ENCODE measurements at regions not wholly inside any gene's neighbourhood (a gene's known extent, or its start where the extent isn't known, plus 50 kb on each side); places are given as distances from the start of the nearest gene placed in this dataset.

GRCh38 chr4:176002007-176002613 lies 63.5 kb upstream of the WDR17 start:
- DNase-seq: no peak
- Histone ChIP-seq H3K27me3 (replicated peaks) (no peaks in the 10 kb centered on the region), H3K36me3 (replicated peaks) (no peaks in the 10 kb centered on the region), H3K4me3 (ENCODE audit: low read depth, low read length) (peak overlapping the region; percentile 48), H3K27ac (no peak overlapping the region)
- TF ChIP-seq CTCF (IDR thresholded peaks at IDR 0.05; ENCODE audit: low read depth, low read length, missing control alignments): no peak
- in situ Hi-C loops (cut with HindIII; ENCODE audit: low pct_ligation_motif_present, low sequenced_read_pairs): no loop called here

GRCh38 chr4:176005766-176006165 lies 59.9 kb upstream of the WDR17 start:
- H3K36me3 ChIP-seq (replicated peaks): no peaks in the 10 kb centered on the region
- no peak for DNase-seq
- no peak overlapping the region for H3K4me3 ChIP-seq (ENCODE audit: low read depth, low read length)
- H3K27ac ChIP-seq: no peak overlapping the region
- no peaks in the 10 kb centered on the region for H3K27me3 ChIP-seq (replicated peaks)
- no peak for TF ChIP-seq CTCF (IDR thresholded peaks at IDR 0.05; ENCODE audit: low read depth, low read length, missing control alignments)
- in situ Hi-C loops (cut with HindIII; ENCODE audit: low pct_ligation_motif_present, low sequenced_read_pairs): no loop called here

- Histone ChIP-seq H3K36me3 (replicated peaks) (no peaks in the 10 kb centered on the region), H3K27ac (no peak overlapping the region)
- in situ Hi-C loops (cut with HindIII; ENCODE audit: low pct_ligation_motif_present, low sequenced_read_pairs): no loop called here
Observed at GRCh38 chr4:176009254-176009653, 56.4 kb upstream of the WDR17 start.

GRCh38 chr4:176011529-176011928 lies 54.1 kb upstream of the WDR17 start:
- Histone ChIP-seq H3K27me3 (replicated peaks) (no peaks in the 10 kb centered on the region), H3K27ac (no peak overlapping the region), H3K4me3 (ENCODE audit: low read depth, low read length) (no peak overlapping the region), H3K36me3 (replicated peaks) (no peaks in the 10 kb centered on the region)
- in situ Hi-C loops (cut with HindIII; ENCODE audit: low pct_ligation_motif_present, low sequenced_read_pairs): no loop called here
- TF ChIP-seq CTCF (IDR thresholded peaks at IDR 0.05; ENCODE audit: low read depth, low read length, missing control alignments): no peak
- DNase-seq: no peak

More at GRCh38 chr4:176009254-176009653, 56.4 kb upstream of the WDR17 start:
- no peak for DNase-seq
- TF ChIP-seq CTCF (IDR thresholded peaks at IDR 0.05; ENCODE audit: low read depth, low read length, missing control alignments): no peak
- Histone ChIP-seq H3K27me3 (replicated peaks) (no peaks in the 10 kb centered on the region), H3K4me3 (ENCODE audit: low read depth, low read length) (no peak overlapping the region)

- no peak overlapping the region for H3K27ac ChIP-seq
- no peak for DNase-seq
- no peak overlapping the region for H3K4me3 ChIP-seq (ENCODE audit: low read depth, low read length)
- no peaks in the 10 kb centered on the region for H3K27me3 ChIP-seq (replicated peaks)
- in situ Hi-C loops (cut with HindIII; ENCODE audit: low pct_ligation_motif_present, low sequenced_read_pairs): no loop called here
- no peak for TF ChIP-seq CTCF (IDR thresholded peaks at IDR 0.05; ENCODE audit: low read depth, low read length, missing control alignments)
- no peaks in the 10 kb centered on the region for H3K36me3 ChIP-seq (replicated peaks)
Observed at GRCh38 chr4:176013476-176014247, 52.0 kb upstream of the WDR17 start.
